ENCODE measurements at regions not wholly inside any gene's neighbourhood (a gene's known extent, or its start where the extent isn't known, plus 50 kb on each side); places are given as distances from the start of the nearest gene placed in this dataset.

DNA sequence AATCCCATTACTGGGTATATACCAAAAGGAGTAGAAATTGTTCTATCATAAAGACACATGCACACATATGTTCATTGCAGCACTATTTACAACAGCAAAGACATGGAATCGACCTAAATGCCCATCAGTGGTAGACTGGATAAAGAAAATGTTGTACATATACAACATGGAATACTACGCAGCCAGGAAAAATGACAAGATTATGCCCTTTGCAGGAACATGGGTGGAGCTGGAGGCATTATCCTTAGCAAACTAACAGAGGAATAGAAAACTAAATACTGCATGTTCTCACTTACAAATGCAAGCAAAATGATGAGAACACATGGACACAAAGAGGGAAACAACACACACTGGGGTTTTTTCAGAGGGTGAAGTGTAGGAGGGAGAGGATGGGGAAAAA lies 300.2 kb downstream of the BAMBI start:
- TF ChIP-seq, protein P1, sequence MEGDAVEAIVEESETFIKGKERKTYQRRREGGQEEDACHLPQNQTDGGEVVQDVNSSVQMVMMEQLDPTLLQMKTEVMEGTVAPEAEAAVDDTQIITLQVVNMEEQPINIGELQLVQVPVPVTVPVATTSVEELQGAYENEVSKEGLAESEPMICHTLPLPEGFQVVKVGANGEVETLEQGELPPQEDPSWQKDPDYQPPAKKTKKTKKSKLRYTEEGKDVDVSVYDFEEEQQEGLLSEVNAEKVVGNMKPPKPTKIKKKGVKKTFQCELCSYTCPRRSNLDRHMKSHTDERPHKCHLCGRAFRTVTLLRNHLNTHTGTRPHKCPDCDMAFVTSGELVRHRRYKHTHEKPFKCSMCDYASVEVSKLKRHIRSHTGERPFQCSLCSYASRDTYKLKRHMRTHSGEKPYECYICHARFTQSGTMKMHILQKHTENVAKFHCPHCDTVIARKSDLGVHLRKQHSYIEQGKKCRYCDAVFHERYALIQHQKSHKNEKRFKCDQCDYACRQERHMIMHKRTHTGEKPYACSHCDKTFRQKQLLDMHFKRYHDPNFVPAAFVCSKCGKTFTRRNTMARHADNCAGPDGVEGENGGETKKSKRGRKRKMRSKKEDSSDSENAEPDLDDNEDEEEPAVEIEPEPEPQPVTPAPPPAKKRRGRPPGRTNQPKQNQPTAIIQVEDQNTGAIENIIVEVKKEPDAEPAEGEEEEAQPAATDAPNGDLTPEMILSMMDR (IDR thresholded peaks at IDR 0.05; ENCODE audit: insufficient read depth, low read depth, low read length), result no peak
- TF ChIP-seq EZH2 (IDR thresholded peaks at IDR 0.05; ENCODE audit: insufficient read depth, low read length), result no peak
